ENCODE measurements at regions not wholly inside any gene's neighbourhood (a gene's known extent, or its start where the extent isn't known, plus 50 kb on each side); places are given as distances from the start of the nearest gene placed in this dataset.
A peak's percentile ranks its signal among the peaks of the same experiment; 100 is the strongest.

DNA sequence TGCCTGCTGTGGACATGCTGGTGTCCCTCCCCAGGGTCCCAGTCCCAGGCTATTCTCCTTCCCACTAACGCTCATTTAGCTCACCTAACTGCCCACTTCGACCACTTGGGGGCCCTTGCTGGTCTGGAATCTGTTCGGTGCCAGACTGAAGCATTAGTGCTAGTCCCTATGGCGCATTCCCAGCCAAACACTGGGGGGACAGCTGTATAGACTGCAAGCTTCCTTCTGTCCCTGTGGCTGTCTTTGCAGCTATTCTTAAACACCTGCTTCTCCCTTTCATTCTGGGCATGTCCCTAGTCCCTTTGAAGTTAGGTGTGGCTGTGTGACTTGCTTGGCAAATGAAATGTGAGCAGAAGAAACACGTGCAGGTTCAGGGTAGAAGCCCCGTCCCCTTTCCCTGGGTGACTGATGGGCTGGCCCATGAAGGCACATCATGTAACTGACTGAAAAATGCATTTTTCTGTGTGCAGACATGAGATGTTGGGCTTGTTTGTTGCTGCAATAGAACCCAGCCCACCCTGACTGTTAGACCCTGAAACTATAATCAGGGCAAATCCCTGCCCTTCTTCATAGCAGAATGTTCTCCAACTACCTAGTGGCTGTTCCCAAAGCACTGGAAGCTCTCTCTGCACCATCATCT lies 134.4 kb downstream of the BARX1 start:
- H3K4me2 ChIP-seq (ENCODE audit: low read length), result no peak overlapping the region
- no peaks in the 10 kb centered on the region for H3K36me3 ChIP-seq (ENCODE audit: control insufficient read depth, low read length)
- no peaks in the 10 kb centered on the region for H3K27me3 ChIP-seq (ENCODE audit: control insufficient read depth, low read length)
- H3K79me2 ChIP-seq (ENCODE audit: control insufficient read depth, low read length), result no peaks in the 10 kb centered on the region
- H3K27ac ChIP-seq (ENCODE audit: low read depth, low read length), result no peak overlapping the region
- H3K4me1 ChIP-seq (ENCODE audit: control insufficient read depth, low read length), result no peaks in the 10 kb centered on the region
- TF ChIP-seq, protein P1, sequence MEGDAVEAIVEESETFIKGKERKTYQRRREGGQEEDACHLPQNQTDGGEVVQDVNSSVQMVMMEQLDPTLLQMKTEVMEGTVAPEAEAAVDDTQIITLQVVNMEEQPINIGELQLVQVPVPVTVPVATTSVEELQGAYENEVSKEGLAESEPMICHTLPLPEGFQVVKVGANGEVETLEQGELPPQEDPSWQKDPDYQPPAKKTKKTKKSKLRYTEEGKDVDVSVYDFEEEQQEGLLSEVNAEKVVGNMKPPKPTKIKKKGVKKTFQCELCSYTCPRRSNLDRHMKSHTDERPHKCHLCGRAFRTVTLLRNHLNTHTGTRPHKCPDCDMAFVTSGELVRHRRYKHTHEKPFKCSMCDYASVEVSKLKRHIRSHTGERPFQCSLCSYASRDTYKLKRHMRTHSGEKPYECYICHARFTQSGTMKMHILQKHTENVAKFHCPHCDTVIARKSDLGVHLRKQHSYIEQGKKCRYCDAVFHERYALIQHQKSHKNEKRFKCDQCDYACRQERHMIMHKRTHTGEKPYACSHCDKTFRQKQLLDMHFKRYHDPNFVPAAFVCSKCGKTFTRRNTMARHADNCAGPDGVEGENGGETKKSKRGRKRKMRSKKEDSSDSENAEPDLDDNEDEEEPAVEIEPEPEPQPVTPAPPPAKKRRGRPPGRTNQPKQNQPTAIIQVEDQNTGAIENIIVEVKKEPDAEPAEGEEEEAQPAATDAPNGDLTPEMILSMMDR (IDR thresholded peaks at IDR 0.05; ENCODE audit: low read depth, low read length, poor library complexity, severe bottlenecking), result peak; percentile 17
- no peak for TF ChIP-seq EZH2phosphoT487 (IDR thresholded peaks at IDR 0.05; ENCODE audit: borderline replicate concordance, low read length)
- H3K9me3 ChIP-seq (ENCODE audit: control insufficient read depth, insufficient read depth, low read length), result no peaks in the 10 kb centered on the region
- H4K20me1 ChIP-seq (ENCODE audit: control insufficient read depth, insufficient read depth, low read depth, low read length), result no peaks in the 10 kb centered on the region
- H3F3A ChIP-seq (ENCODE audit: control insufficient read depth, insufficient read depth), result no peaks in the 10 kb centered on the region
- H3K4me3 ChIP-seq (ENCODE audit: low read length), result no peak overlapping the region
- H3K9me2 ChIP-seq (replicated peaks; ENCODE audit: control insufficient read depth, low read length), result no peaks in the 10 kb centered on the region

DNA sequence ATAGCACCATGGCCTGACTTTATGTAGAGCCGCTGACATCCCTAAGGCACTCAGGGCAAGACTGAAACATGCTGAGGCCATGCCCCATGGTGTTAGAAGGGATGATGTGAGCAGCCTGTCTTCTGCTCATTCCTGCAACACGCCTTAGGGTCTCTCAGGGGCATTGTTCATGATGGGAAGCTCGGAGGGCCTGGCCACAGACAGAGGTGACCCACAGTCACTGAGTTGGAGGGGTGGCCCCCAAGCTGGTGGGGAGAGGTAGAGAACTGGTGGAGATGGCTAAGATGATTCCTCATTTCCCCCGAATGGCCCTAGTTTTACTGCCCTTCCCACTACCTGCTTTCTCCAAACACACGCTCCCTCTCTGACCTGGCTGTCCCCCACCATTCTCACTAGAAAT lies 135.2 kb downstream of the BARX1 start:
- Histone ChIP-seq H3K4me3 (ENCODE audit: low read length) (no peak overlapping the region), H3K4me1 (ENCODE audit: control insufficient read depth, low read length) (no peaks in the 10 kb centered on the region), H3K27ac (ENCODE audit: low read depth, low read length) (no peak overlapping the region), H3F3A (ENCODE audit: control insufficient read depth, insufficient read depth) (no peaks in the 10 kb centered on the region), H3K36me3 (ENCODE audit: control insufficient read depth, low read length) (no peaks in the 10 kb centered on the region), H3K9me2 (replicated peaks; ENCODE audit: control insufficient read depth, low read length) (no peaks in the 10 kb centered on the region), H4K20me1 (ENCODE audit: control insufficient read depth, insufficient read depth, low read depth, low read length) (no peaks in the 10 kb centered on the region), H3K9me3 (ENCODE audit: control insufficient read depth, insufficient read depth, low read length) (no peaks in the 10 kb centered on the region), H3K4me2 (ENCODE audit: low read length) (no peak overlapping the region), H3K79me2 (ENCODE audit: control insufficient read depth, low read length) (no peaks in the 10 kb centered on the region), H3K27me3 (ENCODE audit: control insufficient read depth, low read length) (no peaks in the 10 kb centered on the region)
- TF ChIP-seq, protein P1 (IDR thresholded peaks at IDR 0.05; ENCODE audit: low read depth, low read length, poor library complexity, severe bottlenecking), result no peak
- no peak for TF ChIP-seq EZH2phosphoT487 (IDR thresholded peaks at IDR 0.05; ENCODE audit: borderline replicate concordance, low read length)

DNA sequence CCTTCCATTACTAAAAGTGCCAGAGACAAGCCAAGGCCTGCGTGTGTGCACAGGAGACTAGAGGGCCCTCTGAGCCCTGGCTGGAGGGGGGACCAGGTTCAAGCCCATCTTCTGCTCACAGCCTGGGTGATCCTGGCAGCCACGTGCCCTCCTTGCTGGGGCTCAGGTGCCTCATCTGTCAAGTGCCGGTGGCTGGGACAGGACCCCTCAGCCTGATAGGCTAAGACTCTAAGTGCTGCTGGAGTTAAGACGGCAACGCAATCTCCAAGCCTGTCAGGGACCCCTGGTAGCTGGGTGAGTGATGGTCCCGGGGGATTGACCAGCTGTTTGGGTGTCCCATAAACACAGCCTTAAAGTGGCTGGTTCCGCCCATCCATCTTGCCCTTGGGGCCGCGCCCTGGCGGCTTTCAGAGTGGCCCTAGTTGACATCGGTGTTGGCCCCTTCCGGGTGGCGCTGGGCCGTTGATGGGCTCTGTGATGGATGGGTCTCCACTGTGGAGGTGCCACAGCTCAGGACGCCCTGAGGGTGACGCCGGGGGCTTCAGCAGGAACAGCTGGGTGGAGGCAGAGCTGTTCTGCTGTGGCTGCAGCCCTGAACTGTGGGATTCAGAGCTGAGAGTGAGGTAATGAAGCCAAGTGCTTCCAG lies 136.2 kb downstream of the BARX1 start:
- no peaks in the 10 kb centered on the region for H3F3A ChIP-seq (ENCODE audit: control insufficient read depth, insufficient read depth)
- no peaks in the 10 kb centered on the region for H3K4me1 ChIP-seq (ENCODE audit: control insufficient read depth, low read length)
- H3K27me3 ChIP-seq (ENCODE audit: control insufficient read depth, low read length), result no peaks in the 10 kb centered on the region
- no peaks in the 10 kb centered on the region for H3K9me2 ChIP-seq (replicated peaks; ENCODE audit: control insufficient read depth, low read length)
- H3K36me3 ChIP-seq (ENCODE audit: control insufficient read depth, low read length), result no peaks in the 10 kb centered on the region
- no peaks in the 10 kb centered on the region for H3K79me2 ChIP-seq (ENCODE audit: control insufficient read depth, low read length)
- H3K27ac ChIP-seq (ENCODE audit: low read depth, low read length), result no peak overlapping the region
- H3K9me3 ChIP-seq (ENCODE audit: control insufficient read depth, insufficient read depth, low read length), result no peaks in the 10 kb centered on the region
- TF ChIP-seq, protein P1 (IDR thresholded peaks at IDR 0.05; ENCODE audit: low read depth, low read length, poor library complexity, severe bottlenecking), result no peak
- no peak for TF ChIP-seq EZH2phosphoT487 (IDR thresholded peaks at IDR 0.05; ENCODE audit: borderline replicate concordance, low read length)
- H3K4me2 ChIP-seq (ENCODE audit: low read length), result no peak overlapping the region
- H3K4me3 ChIP-seq (ENCODE audit: low read length), result no peak overlapping the region
- H4K20me1 ChIP-seq (ENCODE audit: control insufficient read depth, insufficient read depth, low read depth, low read length), result no peaks in the 10 kb centered on the region

Measured in DOHH2 (cell line).